ENCODE measurements at regions not wholly inside any gene's neighbourhood (a gene's known extent, or its start where the extent isn't known, plus 50 kb on each side); places are given as distances from the start of the nearest gene placed in this dataset.
"Not testable (repeated sequence)": the region's sequence is repeated elsewhere in the genome, so short reads cannot be mapped to it uniquely, and the experiment has no call there.

DNA sequence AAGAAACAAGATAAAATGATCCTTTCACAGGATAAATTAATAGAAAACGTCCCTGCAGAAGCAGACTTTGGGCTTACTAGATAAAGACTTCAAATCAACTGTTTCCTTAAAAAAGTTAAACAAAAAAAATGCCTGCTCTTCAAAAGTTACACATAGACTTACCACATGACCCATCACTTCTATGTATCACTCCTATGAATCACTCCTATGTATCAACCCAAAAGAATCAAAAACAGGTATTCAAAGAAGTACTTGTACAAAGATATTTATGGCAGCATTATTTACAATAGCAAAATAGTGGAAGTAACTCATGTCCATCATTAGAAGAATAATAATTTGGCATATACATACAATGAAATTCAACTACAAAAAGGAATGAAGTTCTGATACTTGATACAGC is 56.3 kb upstream of the PRDM9 start:
- DNase-seq (ENCODE audit: low read depth) = no peak

DNA sequence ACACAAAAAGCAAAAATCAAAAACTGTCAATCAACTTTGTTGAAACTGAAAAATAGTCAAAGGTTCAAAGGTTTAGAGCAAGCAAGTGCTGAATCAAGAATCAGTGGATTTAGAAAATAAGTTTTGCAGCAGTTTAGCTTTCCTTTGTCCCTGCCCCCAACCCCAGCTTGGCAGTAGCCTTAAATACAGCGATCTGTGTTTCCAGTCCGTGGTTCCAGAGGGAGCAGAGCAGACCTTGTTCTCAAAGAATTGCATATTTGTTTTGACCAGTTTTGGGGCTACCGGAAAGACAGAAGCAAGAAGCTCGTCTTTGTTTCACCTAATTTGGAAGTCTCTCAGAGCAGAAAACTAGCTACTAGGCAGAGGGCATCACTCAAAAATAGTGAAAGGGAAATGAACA is 57.2 kb upstream of the PRDM9 start:
- no peak for DNase-seq (ENCODE audit: low read depth)

DNA sequence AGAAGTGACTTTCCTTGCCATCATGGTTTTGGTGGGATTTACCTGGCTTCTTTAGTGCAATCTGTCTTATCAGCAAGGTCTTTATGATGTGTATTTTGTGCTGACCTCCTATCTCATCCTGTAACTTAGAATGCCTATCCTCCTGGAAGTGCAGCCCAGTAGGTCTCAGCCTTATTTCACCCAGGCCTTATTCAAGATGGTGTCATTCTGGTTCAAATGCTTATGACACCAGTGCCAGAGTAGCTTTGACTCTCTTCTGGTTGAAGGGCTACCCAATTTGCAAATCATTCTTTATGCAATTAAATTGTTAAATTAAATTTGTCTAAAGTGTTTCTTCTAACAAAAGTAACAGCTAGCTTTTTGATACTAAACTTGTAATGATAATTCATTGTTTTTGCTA is 58.8 kb upstream of the PRDM9 start:
- DNase-seq (ENCODE audit: low read depth) = no peak

DNA sequence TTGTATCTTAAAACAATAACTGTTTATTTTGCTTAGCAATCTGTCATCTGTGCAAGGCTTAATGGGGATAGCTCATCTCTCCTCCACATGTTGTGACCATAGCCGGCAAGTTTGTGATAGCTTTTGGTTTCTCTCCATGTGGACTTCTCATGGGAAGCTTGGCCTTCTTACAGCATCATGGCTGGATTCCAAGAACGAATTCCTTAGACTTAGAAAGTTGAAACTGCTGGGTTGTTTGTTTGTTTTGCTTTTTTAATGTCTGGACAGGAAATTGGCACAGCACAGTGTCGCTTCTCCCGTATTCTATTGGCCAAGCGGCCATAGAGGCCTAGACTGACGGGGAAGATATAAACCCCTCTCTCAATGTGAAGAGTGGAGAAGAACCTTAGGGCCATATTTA is 61.0 kb upstream of the PRDM9 start:
- no peak for DNase-seq (ENCODE audit: low read depth)

DNA sequence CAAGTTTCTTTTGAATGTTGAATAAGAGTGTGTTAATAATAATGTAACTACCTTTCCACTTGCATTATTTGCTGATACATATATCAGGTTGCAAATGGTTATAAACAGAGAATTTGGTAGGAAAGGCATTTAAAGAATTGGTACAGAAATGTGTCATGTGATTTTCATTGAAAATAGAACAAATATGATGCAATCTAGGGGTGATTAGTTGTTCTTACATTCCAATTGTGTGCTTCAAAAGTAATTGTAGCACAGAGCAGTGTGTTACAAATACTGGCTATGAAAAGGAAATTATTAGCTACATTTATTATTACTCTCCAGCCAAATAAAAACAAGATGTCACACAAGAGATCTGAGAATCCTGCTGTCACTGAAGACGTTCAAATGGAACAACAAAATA is 61.8 kb upstream of the PRDM9 start:
- no peak for DNase-seq (ENCODE audit: low read depth)

DNA sequence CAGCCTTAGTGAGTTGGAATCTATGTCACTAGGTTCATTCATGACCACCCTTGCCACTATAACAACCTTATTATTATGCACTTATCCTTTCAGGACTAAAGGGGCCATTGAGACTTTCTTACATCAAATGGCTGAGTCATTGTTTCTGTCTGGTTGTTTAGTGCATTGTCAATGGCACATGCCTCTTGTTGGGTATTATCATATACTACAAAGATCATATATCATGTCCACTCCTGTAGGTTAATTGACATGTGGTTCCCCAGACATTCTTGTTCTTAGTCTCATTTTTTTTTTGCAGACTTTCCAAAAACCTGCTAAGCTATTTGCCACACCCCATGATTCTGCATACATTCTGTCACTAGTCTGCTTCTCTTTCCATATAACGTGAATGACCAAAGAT is 66.7 kb upstream of the PRDM9 start:
- DNase-seq (ENCODE audit: low read depth) = no peak

DNA sequence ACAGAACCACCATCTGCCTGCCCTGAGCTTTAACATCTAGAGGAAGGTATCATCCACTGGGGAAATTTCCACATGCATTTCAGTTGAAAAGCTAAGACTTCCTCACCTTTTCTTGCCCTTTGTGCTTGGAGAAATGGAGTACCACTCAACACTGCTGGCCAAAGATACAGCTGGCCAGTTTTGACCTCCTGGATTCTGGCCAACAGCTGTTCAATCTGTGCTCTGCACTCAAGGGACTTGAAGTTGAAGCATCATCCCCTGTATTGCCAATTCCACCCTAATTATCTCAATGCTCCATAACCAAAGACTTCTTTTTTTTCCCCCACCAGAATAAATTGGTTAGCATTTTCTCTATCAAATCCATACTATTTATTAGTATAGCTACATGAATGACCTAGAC is 70.4 kb upstream of the PRDM9 start:
- DNase-seq (ENCODE audit: low read depth) = no peak

DNA sequence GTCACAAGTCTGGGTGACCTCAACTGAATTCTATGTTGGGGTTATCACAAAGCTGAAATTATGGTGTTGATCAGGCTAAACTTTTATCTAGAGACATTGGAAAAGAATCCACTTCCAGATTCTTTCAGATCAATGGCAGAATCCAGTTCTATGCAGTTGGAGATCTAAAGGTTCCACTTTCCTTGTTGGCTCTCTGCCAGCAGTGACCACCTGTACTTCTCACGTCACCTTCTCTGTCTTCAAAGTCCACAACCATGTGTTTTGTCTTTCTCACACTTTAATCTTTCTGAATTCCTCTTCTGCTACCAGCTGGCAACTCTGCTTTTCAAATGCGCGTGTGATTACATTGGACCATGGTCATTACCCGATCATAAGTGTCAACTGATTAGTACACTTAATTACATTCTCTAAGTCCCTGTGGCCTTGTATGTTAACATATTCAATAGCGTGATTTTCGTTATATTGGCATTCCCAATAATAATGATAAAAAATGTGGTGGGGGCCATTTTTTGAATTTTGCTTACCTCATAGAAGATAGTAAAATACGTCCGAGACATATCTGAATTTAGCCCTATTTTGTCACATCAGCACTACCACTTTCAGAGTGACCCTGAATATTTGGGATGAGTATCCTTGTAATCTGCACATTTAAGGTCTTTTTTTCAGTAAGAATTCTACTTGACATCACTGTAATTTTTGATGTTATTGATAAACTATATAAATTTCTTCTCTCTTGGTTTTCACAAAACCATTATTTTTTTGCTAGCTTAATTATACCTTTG is 73.7 kb upstream of the PRDM9 start:
- no peak for DNase-seq (ENCODE audit: low read depth)

DNA sequence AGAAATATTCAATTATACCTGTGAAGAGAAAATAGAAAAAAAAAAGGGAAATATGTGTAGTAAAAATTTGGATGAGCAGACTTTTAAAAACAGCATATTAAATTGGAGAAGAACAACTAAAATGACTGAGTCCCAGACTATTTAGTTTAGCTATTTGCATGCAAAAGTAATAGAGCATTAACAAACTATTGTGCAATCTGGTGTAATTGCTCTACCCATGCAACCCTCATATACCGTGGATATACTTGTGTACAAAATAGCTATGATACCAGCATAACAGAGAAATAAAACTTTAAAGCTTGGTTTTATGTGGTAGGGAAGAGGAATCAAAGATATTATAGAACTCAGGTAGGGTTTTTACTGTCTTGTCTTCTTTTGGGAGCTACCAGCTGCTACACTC is 78.7 kb upstream of the PRDM9 start:
- DNase-seq (ENCODE audit: low read depth) = no peak

DNA sequence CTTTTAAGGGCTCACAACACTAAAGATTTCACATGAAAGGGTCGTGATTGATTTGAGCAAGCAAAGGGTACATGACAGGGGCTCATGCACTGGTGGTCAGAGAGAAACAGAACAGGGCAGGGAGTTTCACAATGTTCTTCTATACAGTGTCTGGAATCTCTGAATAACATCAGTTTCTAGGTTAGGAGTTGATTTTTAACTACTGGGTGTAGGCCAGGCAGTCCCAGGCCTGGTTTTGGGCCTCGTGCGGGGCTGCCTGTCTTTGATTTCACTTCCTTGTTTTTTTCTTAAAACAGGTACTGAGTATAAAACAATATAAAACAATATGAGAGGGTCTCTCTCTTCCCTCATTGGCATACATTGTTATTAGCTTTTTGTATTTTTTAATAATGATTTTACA is 87.2 kb upstream of the PRDM9 start:
- not testable (repeated sequence) for DNase-seq (ENCODE audit: low read depth)

DNA sequence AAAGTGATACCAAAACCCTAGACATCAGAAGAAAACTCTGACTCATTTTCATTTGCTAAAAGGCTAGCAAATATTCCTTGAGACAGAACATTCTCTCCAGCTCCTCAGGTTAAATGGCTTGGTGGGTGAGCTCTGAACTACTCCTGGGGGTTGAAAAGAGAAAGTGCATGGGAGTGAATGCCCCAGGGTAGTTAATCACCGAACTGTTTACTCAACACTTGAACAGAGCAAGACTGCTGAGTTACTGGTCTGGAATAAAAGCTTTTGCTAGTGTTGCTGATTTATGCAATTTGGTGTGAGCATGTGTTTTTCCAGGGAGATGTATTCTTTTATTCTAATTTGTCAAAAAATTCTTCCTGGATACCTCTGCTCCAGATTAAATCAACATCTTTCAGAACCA is 88.3 kb upstream of the PRDM9 start:
- no peak for DNase-seq (ENCODE audit: low read depth)

DNA sequence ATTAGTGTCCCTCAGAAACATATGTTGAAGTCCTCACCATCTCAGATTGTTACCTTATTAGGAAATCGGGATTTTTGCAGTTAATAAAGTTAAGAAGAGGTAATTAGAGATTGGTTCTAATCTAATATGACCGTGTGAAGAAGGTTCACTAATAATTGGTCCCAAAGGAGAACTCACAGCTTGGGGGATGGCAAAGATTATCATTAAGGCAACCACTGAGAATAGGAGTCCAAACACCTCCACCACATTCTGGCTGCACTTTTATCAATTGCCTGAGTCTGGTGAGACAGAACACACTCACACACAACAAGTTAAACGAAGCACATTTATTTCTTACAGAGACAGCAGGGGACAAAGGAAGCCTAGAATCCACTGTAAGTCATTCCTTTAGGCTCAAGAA is 94.9 kb upstream of the PRDM9 start:
- no peak for DNase-seq (ENCODE audit: low read depth)

DNA sequence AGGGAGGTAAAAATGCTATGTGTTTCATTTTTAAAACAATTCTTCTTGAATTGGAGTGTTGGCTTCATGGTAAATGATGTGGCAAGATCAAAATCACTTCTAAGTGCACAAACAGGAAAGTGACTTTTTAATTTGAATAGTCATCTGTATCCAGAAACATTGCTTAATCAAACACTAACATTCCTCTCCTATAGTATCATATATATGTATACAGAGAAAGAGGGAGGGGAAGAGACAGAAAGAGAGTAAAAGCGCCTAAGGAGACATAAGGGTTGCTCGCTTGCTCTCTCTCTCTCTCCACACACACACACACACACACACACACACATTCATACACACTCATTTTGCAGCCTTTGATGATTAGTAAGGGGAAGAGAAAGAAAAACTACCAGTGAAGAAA is 95.4 kb upstream of the PRDM9 start:
- DNase-seq (ENCODE audit: low read depth) = peak; percentile 73

DNA sequence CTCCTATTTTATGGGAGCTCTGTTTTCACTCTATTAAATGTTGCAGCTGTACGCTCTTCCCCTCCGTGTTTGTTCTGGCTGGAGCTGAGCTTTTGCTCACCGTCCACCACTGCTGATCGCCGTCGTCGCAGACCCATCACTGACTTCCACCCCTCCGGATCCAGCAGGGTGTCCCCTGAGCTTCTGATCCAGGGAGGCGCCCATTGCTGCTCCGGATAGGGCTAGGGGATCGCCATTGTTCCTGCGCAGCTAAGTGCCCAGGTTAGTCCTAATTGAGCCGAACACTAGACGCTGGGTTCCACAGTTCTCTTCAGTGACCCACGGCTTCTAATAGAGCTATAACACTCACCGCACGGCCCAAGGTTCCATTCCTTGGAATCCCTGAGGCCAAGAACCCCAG is 96.2 kb upstream of the PRDM9 start:
- DNase-seq (ENCODE audit: low read depth) = no peak

DNA sequence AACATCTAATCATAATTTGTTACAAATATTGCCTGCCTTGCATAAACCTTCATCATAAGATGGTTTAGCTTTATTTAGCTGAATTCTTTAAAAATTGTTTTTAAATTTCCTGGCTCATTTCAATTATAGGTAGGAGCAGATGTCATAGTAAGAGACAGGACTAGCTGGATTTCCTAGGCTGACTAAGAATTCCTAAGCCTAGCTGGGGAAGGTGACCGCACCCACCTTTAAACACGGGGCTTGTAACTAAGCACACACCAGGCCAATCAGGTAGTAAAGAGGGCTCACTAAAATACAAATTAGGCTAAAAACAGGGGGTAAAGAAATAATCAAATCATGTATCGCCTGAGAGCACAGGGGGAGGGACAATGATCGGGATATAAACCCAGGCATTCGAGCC is 96.6 kb upstream of the PRDM9 start:
- not testable (repeated sequence) for DNase-seq (ENCODE audit: low read depth)

DNA sequence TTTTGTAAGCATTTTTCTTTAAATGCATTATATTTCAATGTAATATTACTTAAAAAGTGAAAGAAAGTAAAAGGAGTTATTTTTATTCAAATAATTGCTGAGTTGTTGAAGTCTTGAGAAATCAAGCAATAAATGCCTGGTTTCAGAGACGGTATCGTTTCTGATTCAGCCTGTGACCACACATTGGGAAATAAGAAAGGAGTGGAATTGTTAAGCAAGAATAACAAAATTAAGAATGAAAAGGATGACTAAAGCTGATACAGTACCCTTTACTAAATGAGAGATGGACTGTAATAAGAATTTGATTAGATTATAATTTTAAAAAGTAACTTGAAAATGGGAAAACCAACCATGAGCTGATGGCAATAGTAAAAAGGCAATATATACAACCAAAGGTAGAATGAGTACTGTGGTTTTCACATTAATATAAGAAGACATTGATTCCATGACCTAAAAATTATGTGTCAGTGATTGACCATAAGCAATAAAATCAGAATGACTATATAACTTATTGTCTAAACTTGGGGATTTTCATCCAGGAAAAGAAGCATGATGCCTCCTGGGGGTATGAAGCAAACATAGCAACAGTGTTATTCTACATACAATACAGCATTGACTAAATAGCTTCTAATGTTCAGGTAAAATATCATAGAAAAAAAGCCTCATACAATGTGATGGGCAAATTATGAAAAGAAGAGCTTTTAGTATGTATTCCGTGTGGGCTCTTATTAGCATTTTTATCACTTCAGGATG is 101.9 kb upstream of the PRDM9 start:
- peak; percentile 57 for DNase-seq (ENCODE audit: low read depth)

DNA sequence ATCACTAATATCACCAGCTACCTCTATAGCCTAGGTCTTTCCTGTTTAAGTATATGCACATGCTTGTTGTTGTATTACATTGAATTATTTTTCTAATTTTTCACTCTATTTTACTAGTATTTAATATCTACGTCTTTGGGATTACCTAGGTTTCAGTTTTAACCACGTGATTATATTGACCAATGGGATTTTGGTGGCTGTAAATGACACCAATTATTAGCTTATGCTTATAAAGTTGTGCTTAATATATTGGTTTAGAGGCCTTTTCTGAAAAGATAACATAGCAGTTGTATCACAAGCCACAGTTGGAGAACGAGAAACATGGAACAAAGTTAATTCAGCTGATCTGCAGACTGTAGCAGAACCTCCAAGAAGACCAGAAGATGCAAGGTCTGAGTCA is 104.8 kb upstream of the PRDM9 start:
- no peak for DNase-seq (ENCODE audit: low read depth)

DNA sequence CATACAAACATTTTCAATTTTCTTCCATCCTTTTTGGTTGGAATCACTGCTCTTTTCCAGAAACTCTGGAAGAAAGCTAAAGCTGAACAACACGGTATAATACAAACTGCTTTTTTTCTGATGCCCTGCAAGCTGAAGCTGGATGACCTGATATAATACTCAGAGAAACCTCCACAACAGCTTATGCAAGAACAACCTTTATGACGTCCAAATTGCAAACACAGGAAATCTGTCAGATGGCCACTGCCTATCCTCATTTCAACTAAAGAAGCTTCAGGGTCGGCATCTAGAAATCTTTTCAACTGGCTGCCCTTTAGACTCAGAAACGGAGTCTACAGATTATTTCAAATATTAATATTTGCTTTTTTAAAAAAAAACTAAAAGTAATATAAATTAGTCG is 106.5 kb upstream of the PRDM9 start:
- no peak for DNase-seq (ENCODE audit: low read depth)

DNA sequence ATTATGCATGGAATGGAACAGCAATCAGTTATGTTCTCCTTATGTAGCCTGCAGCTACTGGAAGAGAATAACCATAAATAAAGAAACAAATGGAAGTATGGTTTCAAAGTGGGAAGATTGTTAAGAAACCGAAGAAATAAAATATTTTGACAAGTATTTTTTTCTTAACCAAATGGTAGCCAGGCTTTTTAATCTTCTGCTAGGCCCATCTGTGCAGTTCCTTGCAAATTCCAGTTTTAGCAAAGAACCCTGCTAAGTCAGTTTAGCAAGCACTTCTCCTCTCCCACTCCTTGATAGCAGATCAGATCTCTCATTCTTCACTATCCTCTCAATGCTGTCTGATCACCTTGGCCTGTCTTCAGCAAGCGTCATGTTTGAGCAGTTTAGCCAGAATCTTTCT is 111.1 kb upstream of the PRDM9 start:
- DNase-seq (ENCODE audit: low read depth) = no peak

DNA sequence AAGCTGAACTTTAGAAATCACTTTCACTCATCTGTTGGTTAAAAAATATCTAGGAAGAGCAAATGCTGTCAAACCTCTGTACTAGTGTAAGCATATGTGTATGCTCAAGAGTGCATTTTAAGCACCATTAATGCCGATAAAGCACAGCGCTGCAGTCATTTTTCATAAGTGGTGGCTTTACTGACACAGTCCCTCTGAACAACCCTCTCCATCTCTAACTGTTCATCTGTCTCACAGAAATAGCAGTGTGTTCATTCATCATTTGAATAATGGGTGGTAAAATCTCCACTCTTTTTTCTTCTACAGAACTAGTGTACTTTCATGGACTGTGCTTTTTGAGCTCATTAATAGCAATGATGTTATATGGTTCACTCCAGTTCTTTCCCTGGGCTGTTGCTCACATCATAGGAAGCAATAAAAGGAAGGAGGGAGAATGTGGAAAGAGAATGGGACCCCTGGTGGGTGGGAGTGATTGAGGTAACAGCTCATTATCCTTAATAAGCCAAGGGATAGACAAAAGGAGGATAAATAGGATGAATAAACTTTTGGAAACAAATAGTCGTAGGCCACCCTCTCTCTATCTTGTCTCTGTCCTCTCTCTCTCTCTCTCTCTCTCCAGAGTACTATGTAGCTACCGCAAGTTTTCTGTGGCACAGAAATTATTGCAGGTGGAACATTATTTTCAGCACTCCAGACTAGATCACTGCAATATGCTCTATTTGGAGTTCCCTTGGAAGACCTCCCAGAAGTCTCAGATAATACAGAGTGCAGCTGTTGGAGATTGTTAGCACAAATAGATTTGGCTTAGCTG is 117.9 kb upstream of the PRDM9 start:
- DNase-seq (ENCODE audit: low read depth) = no peak

DNA sequence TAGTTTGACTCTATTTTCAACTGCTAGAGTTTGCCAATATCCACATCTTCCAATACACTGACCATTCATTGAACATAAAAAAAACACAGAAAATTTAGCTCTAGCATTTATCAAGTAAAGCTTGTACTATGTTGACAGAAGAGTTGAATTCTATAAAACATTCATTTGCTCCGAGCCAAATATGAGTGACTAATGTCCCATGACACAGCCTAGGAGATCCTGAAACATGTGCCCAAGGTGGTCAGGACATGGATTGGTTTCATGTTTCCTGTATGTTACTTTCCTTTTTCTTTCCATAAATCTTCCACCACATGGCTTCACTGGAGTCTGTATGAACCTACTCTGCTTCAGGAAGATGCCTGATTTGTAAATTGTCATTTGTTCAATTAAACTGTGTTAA is 122.4 kb upstream of the PRDM9 start:
- DNase-seq (ENCODE audit: low read depth) = no peak

DNA sequence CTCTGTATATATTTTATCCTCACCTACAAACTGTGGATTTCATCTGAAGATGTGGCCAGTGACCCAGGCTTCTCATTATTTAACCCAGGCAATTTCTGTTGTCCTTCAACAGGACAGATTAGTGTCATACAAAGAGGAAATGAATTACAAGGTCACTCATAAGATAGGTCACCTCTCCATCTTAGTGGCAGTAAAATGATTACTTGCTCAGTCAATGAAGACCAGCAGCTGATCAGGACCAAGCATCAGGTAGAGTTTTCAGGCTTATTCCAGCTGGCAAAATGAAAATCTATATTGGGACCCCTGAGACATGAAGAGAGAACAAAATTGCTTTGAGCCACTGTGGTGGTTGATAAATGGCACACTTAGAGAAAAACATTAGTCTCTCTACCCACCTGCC is 135.2 kb upstream of the PRDM9 start:
- DNase-seq (ENCODE audit: low read depth) = no peak

DNA sequence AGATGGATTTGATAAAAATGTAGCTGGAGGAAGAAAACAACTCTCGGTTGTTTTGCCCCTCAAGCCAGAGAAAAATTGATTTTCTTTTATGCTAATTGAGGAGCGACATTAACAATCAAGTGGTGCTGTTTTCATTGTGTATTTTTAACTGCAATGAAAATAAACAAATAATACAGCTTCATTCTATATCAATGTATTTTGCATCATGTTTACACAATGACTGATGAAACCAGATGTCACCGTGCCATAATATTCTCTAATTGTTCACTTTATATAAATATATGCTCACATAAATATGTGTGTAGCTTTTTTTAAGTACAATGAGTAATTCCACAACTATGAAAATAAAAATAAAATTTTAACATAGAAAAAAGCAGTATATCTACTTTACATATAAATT is 139.0 kb upstream of the PRDM9 start:
- no peak for DNase-seq (ENCODE audit: low read depth)

Measured in HS-5 (cell line).